Activated CD8-positive, alpha-beta T cell treated with anti-CD3 and anti-CD28 coated beads for 36 hours (primary cell): ENCODE measurements at regions not wholly inside any gene's neighbourhood (a gene's known extent, or its start where the extent isn't known, plus 50 kb on each side); places are given as distances from the start of the nearest gene placed in this dataset.

Experiments
- ATAC-seq: fragments of 200-7000 bp; cut with Tn5 transposase; one replicate; pipeline ENCODE4 v1.10.0; 2021; ENCODE audit warnings: mild to moderate bottlenecking, moderate library complexity
- CTCF ChIA-PET: fragments of 350-600 bp; sonication (Branson Sonifier 250); formaldehyde crosslinking; loops from one replicate; lab custom pipeline; 2021; ENCODE audit warnings: antibody characterized with exemption; lab: Charles Lee
- POLR2A ChIA-PET: fragments of 350-600 bp; sonication (Branson Sonifier 250); formaldehyde crosslinking; loops from one replicate; lab custom pipeline; 2021; ENCODE audit warnings: antibody characterized with exemption; lab: Charles Lee
- DNase-seq: peaks from one replicate; pipeline ENCODE4 v3.0.0-alpha.2; 2020
- H3K27ac Mint-ChIP-seq: one replicate; pipeline ENCODE4 v1.8.0; 2021; ENCODE audit warnings: mild to moderate bottlenecking, mixed read lengths
- H3K27me3 Mint-ChIP-seq: one replicate; pipeline ENCODE4 v1.8.0; 2021; ENCODE audit warnings: mixed read lengths
- H3K36me3 Mint-ChIP-seq: one replicate; pipeline ENCODE4 v1.8.0; 2021; ENCODE audit warnings: low read depth, mixed read lengths
- H3K4me1 Mint-ChIP-seq: one replicate; pipeline ENCODE4 v1.8.0; 2021; ENCODE audit warnings: low read depth, mixed read lengths
- H3K4me3 Mint-ChIP-seq: one replicate; pipeline ENCODE4 v1.8.0; 2021; ENCODE audit warnings: mild to moderate bottlenecking, moderate library complexity, mixed read lengths
- H3K9me3 Mint-ChIP-seq: one replicate; pipeline ENCODE4 v1.8.0; 2021; ENCODE audit warnings: mixed read lengths
- CTCF ChIP-seq: fragments of 200-600 bp; IDR thresholded peaks from one replicate; pipeline ENCODE4 v1.8.0; 2022; ENCODE audit warnings: antibody characterized with exemption, mild to moderate bottlenecking
- intact Hi-C: fragments of 100-400 bp; cut with micrococcal nuclease; formaldehyde crosslinking; loops from one replicate; pipeline ENCODE4 v1.10.0; 2022

GRCh38 chr21:23725576-23725975, 1881.7 kb downstream of the MRPL39 start:
- no peak for DNase-seq
- H3K27me3 Mint-ChIP-seq = no peaks in the 10 kb centered on the region
- ChIA-PET POLR2A (interaction anchor here (0.6 kb wide), 1 partner anchor 14 kb away, joined by 3 read pairs; no protein-coding TSS in a partner anchor), CTCF (interaction anchor here (1.3 kb wide), 1 partner anchor 8 kb away, joined by 3 read pairs; no protein-coding TSS in a partner anchor)
- H3K4me1 Mint-ChIP-seq = no peaks in the 10 kb centered on the region
- no peaks in the 10 kb centered on the region for H3K36me3 Mint-ChIP-seq
- TF ChIP-seq CTCF = no peak
- no peak overlapping the region for H3K4me3 Mint-ChIP-seq
- no peaks in the 10 kb centered on the region for H3K9me3 Mint-ChIP-seq
- H3K27ac Mint-ChIP-seq = no peak overlapping the region
- no peak for ATAC-seq
- intact Hi-C loops = no loop called here

- POLR2A ChIA-PET = no interaction called here
- CTCF ChIA-PET = interaction anchor here (1.3 kb wide), 1 partner anchor 12 kb away, joined by 3 read pairs; no protein-coding TSS in a partner anchor
- Mint-ChIP-seq H3K4me3 (no peak overlapping the region), H3K27me3 (peaks cover 3% of the 10 kb centered on the region), H3K4me1 (no peaks in the 10 kb centered on the region), H3K9me3 (no peaks in the 10 kb centered on the region), H3K36me3 (no peaks in the 10 kb centered on the region), H3K27ac (no peak overlapping the region)
- no peak for TF ChIP-seq CTCF
- DNase-seq = no peak
- intact Hi-C loops = no loop called here
- no peak for ATAC-seq
Measured at GRCh38 chr21:23718446-23719285, 1888.6 kb downstream of the MRPL39 start.

DNA sequence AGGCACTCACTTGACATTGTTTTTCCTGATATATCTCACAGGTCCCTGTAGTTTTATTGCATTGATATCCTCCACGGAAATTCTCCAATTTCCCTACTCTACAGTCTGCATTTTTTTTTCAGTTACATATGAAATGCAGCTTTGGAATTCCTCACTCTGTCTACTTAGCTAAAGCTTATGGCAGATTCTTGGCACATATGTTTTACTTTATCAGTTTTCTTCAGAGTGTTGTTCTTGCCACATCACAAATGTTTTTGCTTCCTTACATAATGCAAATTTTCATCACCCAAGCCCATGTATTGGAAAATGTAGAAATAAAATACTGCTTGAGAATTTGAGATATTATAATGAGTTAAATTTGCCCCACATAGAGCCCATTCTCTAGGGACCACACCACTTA, 1895.1 kb downstream of the MRPL39 start:
- Mint-ChIP-seq H3K27ac (no peak overlapping the region), H3K4me3 (no peak overlapping the region), H3K4me1 (no peaks in the 10 kb centered on the region), H3K27me3 (no peaks in the 10 kb centered on the region), H3K9me3 (no peaks in the 10 kb centered on the region), H3K36me3 (no peaks in the 10 kb centered on the region)
- DNase-seq (no peak), ATAC-seq (no peak)
- TF ChIP-seq CTCF = no peak
- intact Hi-C loops = no loop called here
- CTCF ChIA-PET = interaction anchor here (0.7 kb wide), 1 partner anchor 257 kb away, joined by 3 read pairs; no protein-coding TSS in a partner anchor
- POLR2A ChIA-PET = no interaction called here

- DNase-seq (no peak), ATAC-seq (no peak)
- H3K27me3 Mint-ChIP-seq = peaks cover 1% of the 10 kb centered on the region
- H3K4me3 Mint-ChIP-seq = no peak overlapping the region
- intact Hi-C loops = no loop called here
- no peaks in the 10 kb centered on the region for H3K9me3 Mint-ChIP-seq
- H3K36me3 Mint-ChIP-seq = no peaks in the 10 kb centered on the region
- no peak overlapping the region for H3K27ac Mint-ChIP-seq
- no peaks in the 10 kb centered on the region for H3K4me1 Mint-ChIP-seq
- POLR2A ChIA-PET = interaction anchor here (0.6 kb wide), 1 partner anchor 50 kb away, joined by 3 read pairs; no protein-coding TSS in a partner anchor
- no peak for TF ChIP-seq CTCF
- CTCF ChIA-PET = no interaction called here
Measured at GRCh38 chr21:23706431-23706830, 1900.8 kb downstream of the MRPL39 start.

DNA sequence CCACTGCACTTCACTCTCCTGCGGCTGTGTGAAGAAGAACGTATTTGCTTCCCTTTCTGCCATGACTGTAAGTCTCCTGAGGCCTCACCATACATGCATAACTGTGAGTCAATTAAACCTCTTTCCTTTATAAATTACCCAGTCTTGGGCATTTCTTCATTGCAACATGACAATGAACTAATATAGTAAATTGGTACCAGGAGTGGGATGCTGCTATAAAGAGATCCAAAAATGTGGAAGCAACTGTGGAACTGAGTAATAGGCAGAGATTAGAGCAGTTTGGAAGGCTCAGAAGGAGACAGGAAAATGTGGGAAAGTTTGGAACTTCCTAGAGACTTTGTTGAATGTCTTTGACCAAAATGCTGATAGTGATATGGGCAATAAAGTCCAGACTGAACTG, 1907.9 kb downstream of the MRPL39 start:
- H3K9me3 Mint-ChIP-seq = peaks cover 6% of the 10 kb centered on the region
- H3K4me3 Mint-ChIP-seq = no peak overlapping the region
- ATAC-seq (no peak), DNase-seq (no peak)
- no peaks in the 10 kb centered on the region for H3K36me3 Mint-ChIP-seq
- no peaks in the 10 kb centered on the region for H3K4me1 Mint-ChIP-seq
- no peak overlapping the region for H3K27ac Mint-ChIP-seq
- no peak for TF ChIP-seq CTCF
- CTCF ChIA-PET = no interaction called here
- POLR2A ChIA-PET = no interaction called here
- H3K27me3 Mint-ChIP-seq = peaks cover 1% of the 10 kb centered on the region
- intact Hi-C loops = no loop called here
